K562 (cell line): ENCODE measurements at regions not wholly inside any gene's neighbourhood (a gene's known extent, or its start where the extent isn't known, plus 50 kb on each side); places are given as distances from the start of the nearest gene placed in this dataset.

Source experiments
- CREB5 ChIP-seq: fragments of 250-450 bp; sonication (Bioruptor Pico); IDR thresholded peaks from 2 replicates; pipeline ENCODE4 v1.5.0; 2020; ENCODE audit warnings: mild to moderate bottlenecking
- CTCF ChIP-seq, 3 experiments: IDR thresholded peaks in 2 of 3; conservative IDR thresholded peaks in 1 of 3; 2 replicates each; pipeline ENCODE4 v1.5.1; 2011 to 2012; ENCODE audit warnings: low read length in 3 of 3, mild to moderate bottlenecking in 3 of 3, control low read depth in 2 of 3, improper control_type of control experiment in 1 of 3, inconsistent platforms in 1 of 3, low read depth in 1 of 3, mixed read lengths in 1 of 3, moderate library complexity in 1 of 3; ENCODE audit not compliant: insufficient read depth in 2 of 3
- E4F1 ChIP-seq: fragments of 250-450 bp; sonication (Bioruptor Pico); IDR thresholded peaks from 2 replicates; pipeline ENCODE4 v1.5.0; 2021; ENCODE audit warnings: mild to moderate bottlenecking, borderline replicate concordance
- EZH2 ChIP-seq: IDR thresholded peaks from 2 replicates; pipeline ENCODE4 v1.6.1; 2012; ENCODE audit warnings: low read depth, mild to moderate bottlenecking, inconsistent platforms, low read length, borderline replicate concordance
- KAT7 ChIP-seq: sonication (generic); formaldehyde crosslinking; IDR thresholded peaks from 2 replicates; pipeline ENCODE4 v1.8.0; 2022; ENCODE audit warnings: missing genetic modification reagents, mild to moderate bottlenecking, borderline replicate concordance
- KLF13 ChIP-seq: fragments of 450-650 bp; IDR thresholded peaks from 2 replicates; pipeline ENCODE4 v1.6.1; 2016; ENCODE audit warnings: missing genetic modification characterization, low read depth, mild to moderate bottlenecking, missing compliant biosample characterization, moderate library complexity, borderline replicate concordance
- MYC ChIP-seq, 2 experiments: fragments of 250-450 bp in 1 of 2; sonication (Bioruptor Pico) in 1 of 2; IDR thresholded peaks; 2 replicates each; pipeline versions ENCODE4 v1.5.1 to v1.6.1; 2012 to 2021; ENCODE audit warnings: low read depth in 2 of 2, borderline replicate concordance in 1 of 2, improper control_type of control experiment in 1 of 2, low read length in 1 of 2, mild to moderate bottlenecking in 1 of 2, moderate library complexity in 1 of 2
- PTBP1 ChIP-seq: fragments of 200-400 bp; formaldehyde crosslinking; IDR thresholded peaks from 2 replicates; pipeline ENCODE4 v1.6.1; 2017; ENCODE audit warnings: low read depth, low read length
- TBL1XR1 ChIP-seq, 2 experiments: IDR thresholded peaks; 2 replicates each; pipeline ENCODE4 v1.6.1; 2012; ENCODE audit warnings: improper control_type of control experiment in 2 of 2, low read length in 2 of 2, mild to moderate bottlenecking in 1 of 2
- TCFL5 ChIP-seq: fragments of 250-450 bp; sonication (Bioruptor Pico); conservative IDR thresholded peaks from 2 replicates; pipeline ENCODE4 v1.6.1; 2021; ENCODE audit warnings: mild to moderate bottlenecking, moderate library complexity, matching md5 sums
- ZBTB33 ChIP-seq: sonication (generic); formaldehyde crosslinking; IDR thresholded peaks from 2 replicates; pipeline ENCODE4 v1.8.1; 2023; ENCODE audit warnings: mild to moderate bottlenecking, missing genetic modification reagents
- ZBTB43 ChIP-seq: sonication (generic); formaldehyde crosslinking; IDR thresholded peaks from 2 replicates; pipeline ENCODE4 v1.8.0; 2023; ENCODE audit warnings: mild to moderate bottlenecking, missing genetic modification reagents
- ZNF197 ChIP-seq: fragments of 200-800 bp; sonication (Bioruptor generic); IDR thresholded peaks from 2 replicates; pipeline ENCODE4 v1.6.1; 2016; ENCODE audit warnings: low read depth, missing genetic modification characterization, missing compliant biosample characterization
- ZNF324 ChIP-seq: fragments of 250-450 bp; sonication (Bioruptor Pico); IDR thresholded peaks from 2 replicates; pipeline ENCODE4 v1.4.0; 2020; ENCODE audit warnings: mild to moderate bottlenecking

- TF ChIP-seq EZH2 (no peak), ZBTB43 (CRISPR knock-in tag) (no peak), PTBP1 (no peak), KAT7 (no peak), CREB5 (no peak), KLF13 (tag) (no peak), TCFL5 (CRISPR knock-in tag) (no peak), TBL1XR1 (IDR thresholded peaks at IDR 0.05; ENCODE audit: low read length in 2 of 2) (no peak), ZBTB33 (no peak), CTCF (IDR thresholded peaks at IDR 0.05 in 2 of 3, conservative IDR thresholded peaks at IDR 0.05 in 1 of 3; ENCODE audit: insufficient read depth in 2 of 3, low read depth in 1 of 3, low read length in 3 of 3) (no peak), E4F1 (CRISPR knock-in tag) (no peak), ZNF197 (CRISPR knock-in tag) (no peak), MYC (IDR thresholded peaks at IDR 0.05; ENCODE audit: low read depth, low read length) (no peak), MYC (CRISPR knock-in tag; IDR thresholded peaks at IDR 0.05; ENCODE audit: borderline replicate concordance, low read depth) (no peak), ZNF324 (CRISPR knock-in tag) (no peak)
Observed at GRCh38 chr1:219380463-219380862, 206.8 kb downstream of the LYPLAL1 start.
